GM21619 (cell line): ENCODE measurements at regions not wholly inside any gene's neighbourhood (a gene's known extent, or its start where the extent isn't known, plus 50 kb on each side); places are given as distances from the start of the nearest gene placed in this dataset.

Source experiments
- ATAC-seq: cut with Tn5 transposase; IDR thresholded peaks from one replicate; pipeline ENCODE4 v1.9.1; 2021; ENCODE audit not compliant: unreplicated experiment

DNA sequence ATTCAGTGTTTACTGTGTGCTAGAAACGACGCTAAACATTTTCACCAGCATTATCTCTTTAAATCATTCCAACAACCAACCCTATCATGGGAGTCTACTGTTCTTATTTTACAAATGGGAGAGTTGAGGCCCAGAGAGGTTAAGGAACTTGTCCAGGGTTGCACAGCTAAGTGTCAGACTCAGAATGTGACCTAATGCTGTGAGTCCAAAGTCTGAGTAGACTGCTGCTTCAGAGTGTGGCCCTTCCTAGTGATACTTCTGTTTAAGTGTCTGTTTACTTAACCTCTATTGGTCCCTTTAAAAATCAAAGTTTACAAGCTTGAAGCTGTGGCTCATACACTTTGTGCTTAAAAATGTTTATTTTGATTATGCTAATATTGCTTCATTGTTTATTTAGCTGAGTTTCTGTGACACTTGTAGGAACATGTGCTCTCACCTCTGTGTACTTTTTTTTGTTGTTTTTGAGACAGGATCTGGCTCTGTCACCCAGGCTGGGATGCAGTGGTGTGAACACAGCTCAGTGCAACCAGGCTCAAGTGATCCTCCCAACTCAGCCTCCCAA lies 84.4 kb upstream of the SYPL1 start:
- no peak for ATAC-seq

DNA sequence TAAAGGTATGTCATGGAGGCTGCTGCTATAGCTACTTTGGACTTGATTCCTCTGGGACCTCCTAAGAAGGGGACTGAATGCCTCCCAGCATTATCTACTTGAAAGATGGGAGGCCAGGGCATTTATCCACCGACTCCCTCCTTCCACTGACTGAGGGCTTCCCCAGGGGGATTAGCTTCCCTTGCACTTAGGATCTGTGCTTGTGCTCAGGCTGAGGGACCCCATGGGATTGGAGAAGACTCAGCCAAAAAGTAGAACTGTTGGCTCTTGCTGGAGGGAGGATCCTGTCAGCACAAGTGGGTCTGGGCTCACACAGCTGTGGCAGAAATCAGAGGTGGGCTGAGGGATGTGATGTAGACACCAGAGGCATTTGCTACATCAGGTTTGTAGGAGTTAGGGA lies 81.5 kb upstream of the SYPL1 start:
- ATAC-seq = no peak

DNA sequence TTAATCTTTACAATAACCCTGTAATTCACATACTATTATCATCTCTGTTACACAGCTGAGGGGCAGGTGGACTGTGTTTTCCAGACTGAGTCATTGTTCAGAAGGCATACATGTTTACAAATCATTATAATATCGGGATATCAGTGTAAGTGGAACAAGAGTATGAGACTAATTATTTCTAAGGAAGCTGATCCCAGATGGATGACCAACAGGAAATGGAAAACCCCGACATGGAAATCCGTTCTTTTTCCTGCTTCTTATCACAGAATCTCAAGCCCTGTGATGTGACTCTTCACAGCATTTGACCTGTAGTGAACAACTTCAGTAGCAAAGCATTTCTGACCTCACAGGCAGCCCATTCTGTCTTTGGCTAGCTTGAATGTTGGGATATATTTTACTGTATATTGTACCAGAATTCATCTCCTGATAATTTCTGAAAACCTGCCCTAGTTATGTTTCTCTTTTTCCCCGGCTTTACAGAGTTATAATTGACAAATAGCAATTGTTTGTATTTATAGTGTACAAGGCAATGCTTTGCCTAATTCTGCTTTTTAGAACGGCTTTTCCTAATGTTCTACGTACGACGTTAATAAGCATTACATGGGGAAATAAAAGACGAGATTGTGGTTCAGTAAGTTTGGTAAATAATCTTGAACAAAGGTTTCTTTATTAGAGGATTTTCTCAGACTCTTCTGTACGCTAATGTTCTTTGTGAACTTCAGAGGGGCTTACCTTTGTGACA lies 78.6 kb upstream of the SYPL1 start:
- ATAC-seq = no peak

DNA sequence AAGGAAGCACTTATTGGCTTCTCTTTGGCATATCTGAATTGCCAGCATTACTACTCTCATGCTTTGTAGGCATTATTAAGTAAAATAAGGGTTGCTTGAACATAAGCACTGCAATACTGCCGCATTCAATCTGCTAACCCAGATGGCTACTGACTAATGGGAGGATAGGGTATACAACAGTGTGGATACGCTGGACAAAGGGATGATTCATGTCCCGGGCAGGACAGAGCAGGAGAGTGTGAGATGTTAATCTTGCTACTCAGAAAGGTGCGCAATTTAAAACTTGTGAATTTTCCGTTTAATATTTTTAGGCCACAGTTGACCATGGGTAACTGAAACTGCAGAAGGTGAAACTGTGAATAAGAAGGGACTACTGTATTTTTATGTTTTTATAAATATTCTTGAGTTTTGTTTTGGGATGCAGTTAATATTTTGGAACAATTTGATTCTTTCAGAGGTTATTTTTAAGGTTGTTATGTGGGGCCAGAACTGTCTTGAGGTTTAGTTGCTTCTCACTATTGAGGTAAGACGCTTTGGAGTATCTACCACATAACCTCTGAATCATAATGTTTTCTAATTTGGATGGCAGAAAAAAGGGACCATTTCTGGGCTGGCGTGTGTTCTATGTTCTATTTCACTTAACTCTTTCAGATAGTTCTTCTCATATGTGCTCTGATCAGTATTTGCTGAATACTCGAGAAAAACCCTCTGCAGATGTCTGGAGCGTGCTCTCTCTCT lies 75.7 kb upstream of the SYPL1 start:
- no peak for ATAC-seq

DNA sequence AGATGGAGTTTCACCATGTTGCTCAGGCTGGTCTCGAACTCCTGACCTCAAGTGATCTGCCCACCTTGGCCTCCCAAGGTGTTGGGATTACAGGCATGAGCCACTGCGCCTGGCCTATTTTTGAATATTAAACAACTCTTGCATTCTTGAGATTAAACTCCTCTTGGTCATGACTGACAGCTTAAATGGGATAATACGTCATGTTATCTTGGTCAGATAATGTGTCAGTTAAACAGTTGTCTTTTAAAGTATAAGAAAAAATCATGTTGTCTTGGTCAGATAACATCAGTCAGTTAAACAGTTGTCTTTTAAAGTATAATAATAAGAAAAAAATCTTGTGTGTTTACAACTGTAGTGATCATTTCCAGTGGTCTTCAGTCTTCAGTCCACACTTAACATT lies 73.6 kb upstream of the SYPL1 start:
- no peak for ATAC-seq

DNA sequence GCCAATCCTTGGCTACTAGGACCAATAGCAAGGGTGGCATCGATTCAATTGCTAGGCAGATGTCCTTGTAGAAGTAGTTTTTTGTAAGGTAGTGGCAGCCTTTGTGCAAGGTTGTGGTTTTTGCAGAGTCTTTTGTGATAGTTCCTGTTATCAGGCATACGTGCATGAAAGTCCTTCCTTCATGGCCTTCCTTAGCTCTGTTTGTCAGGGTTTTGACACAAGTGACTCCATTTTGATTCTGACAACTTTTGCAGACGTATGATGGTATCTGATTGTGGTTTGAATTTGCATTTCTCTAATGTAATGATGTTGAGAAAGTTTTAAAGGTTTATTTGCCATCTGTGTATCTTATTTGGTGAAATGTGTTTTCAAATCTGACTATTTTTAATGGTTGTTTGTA lies 71.8 kb upstream of the SYPL1 start:
- ATAC-seq = no peak

DNA sequence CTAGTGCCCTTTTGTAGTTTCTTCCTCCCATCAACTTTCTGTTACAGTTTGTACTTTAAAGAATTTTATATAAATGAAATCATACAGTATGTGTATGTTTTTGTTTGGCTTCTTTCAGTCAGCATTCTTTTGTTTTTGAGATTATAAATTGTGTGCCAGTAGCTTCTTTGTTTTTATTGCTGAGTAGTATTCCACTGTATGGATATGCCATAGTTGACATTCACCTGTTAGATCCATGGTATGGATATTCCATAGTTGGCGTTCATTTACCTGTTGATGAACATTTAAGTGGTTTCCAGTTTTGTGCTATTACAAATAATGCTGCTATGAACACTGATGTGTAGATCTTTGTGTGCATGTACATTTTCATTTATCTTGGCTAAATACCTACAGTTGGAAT lies 70.8 kb upstream of the SYPL1 start:
- no peak for ATAC-seq

DNA sequence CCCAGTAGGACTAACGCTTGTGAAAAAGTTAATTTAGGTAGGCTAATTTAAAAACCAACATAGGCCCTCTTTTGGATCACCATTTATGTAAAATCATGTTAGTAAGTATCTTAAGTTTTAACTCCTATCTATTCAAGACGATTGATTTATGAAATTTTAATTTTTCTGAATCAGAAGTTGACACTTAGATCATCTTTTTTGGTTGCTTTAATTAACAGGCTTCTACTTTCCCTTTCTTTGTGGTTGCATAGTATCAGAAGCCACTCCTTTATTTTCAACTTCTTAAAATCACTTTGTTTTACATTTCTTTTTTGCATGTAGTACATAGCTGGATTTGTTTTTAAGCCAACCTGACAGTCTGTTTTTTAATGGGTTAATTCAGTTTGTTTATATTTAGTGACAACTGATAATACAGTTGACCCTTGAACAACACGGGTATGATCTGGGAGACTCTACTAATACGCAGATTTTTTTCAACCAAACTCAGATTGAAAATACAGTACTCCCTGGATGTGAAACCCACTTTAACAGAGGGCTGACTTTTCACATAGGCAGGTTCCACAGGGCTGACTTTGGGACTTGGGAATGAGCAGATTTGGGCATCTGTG lies 69.7 kb upstream of the SYPL1 start:
- ATAC-seq = no peak

DNA sequence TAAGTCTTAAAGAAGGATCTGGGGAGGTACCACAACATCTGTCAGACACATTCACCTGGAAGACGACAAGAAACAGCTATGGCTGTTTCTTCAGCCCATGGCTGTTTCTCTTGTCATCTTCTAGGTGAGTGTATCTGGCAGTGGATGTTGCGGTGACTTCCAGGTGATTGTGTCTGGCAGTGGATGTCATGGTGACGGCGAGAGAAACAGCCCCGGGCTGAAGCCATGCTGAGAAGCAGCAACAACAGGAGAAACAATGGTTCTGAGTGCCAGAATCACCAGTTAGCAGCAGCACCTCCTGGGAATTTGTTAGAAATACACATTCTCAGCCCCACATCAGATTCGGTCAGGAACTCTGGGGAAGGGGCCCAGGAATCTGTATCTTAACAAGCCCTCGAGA lies 68.6 kb upstream of the SYPL1 start:
- no peak for ATAC-seq

DNA sequence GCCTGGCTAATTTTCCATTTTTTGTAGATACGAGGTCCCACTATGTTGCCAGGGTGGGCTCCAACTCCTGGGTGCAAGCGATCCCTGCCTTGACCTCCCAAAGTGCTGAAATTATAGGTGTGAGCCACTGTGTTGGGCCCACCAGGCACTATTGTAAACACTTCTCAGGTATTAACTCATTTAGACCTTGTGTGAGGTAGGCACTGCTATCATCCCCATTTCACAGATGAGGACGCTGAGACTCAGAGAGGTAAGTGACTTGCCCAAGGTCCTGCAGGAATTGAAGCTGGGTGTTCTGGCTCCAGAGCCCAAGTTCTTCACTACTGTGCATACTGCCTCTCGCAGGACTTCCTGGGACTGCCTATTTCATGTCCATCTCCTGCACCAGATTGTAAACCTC lies 67.1 kb upstream of the SYPL1 start:
- no peak for ATAC-seq

DNA sequence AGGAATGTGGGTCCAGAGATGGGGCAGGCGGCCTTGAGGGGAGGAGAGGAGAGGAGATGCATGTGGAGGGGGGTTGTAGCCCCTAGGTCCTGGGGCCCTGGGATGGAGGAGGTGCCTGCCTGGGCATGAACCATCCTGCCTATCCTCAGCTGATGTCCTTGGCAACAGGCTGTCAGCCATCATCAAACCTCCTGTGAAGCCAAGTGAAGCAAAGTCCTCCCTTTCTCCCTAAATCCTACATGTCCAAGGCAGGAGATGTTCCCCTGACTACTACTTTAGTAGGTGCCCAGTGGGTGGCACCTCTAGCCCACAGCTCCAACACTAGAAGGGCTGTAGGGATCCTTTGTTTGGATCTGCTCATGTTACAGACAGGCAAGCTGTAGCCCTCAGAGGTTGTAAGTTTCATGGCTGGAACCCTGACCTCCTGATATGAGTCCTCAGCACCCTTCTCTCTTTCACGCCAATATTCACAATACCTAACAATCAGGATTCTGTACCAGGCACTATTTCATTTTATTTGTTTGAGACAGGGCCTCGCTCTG lies 66.6 kb upstream of the SYPL1 start:
- ATAC-seq = no peak

DNA sequence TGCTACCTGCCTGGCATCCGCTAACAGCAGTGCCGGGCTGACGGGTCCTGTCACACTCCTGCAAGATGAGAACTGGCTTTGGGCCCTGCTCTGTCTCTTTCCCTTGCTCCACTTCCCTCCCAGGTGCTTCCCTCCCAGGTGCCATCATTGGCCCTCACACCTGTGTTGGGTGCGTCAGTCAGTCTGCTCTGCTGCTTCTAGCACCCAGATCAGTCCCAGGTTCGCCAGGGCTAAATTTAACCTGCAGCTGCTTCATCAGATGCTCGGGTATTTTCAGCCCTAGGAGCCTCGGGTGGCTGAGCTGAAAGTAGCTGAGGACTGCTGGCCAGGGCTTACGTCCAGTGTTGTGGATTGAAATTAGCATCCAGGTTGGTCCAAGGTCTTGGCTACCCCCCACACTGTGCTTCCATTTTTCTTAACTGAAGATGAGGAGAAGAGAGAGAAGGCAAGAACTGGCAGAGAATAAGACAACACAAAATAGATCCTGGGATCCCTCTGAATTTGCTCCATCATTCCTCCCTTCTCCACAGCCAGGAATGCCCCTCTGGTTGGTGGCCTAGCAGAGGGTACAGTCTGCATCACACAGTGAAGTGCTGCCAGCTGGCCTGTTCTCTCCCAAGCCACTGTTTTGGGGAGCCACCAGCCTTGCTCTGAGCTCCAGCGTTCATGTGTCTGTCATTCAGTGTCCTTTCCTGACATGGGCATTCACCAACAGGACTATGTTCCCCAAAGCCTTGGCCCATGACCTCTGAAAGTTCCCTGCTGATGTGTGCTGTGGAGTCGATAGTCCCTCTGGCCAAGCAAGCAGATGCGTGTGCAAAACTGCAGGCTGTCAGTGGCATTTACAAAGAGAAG lies 65.9 kb upstream of the SYPL1 start:
- ATAC-seq = no peak

DNA sequence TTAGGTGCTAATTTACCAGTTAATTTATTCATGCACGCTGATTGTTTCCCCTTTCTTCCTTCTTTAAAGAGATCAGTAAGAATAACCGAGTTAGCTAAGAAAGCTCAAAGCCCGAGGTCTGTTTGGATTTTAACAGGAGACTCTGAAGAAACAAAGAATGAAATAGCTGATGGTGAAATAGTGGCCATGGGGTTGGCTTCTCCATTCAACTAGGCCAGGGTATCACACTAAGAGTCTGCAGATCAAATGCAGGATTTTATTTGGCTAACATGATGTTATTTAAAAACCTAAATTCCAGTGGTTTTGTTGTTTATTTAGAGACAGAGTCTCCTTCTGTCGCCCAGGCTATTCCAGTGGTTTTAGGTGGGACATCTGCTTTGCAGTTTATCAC lies 65.2 kb upstream of the SYPL1 start:
- ATAC-seq = no peak

DNA sequence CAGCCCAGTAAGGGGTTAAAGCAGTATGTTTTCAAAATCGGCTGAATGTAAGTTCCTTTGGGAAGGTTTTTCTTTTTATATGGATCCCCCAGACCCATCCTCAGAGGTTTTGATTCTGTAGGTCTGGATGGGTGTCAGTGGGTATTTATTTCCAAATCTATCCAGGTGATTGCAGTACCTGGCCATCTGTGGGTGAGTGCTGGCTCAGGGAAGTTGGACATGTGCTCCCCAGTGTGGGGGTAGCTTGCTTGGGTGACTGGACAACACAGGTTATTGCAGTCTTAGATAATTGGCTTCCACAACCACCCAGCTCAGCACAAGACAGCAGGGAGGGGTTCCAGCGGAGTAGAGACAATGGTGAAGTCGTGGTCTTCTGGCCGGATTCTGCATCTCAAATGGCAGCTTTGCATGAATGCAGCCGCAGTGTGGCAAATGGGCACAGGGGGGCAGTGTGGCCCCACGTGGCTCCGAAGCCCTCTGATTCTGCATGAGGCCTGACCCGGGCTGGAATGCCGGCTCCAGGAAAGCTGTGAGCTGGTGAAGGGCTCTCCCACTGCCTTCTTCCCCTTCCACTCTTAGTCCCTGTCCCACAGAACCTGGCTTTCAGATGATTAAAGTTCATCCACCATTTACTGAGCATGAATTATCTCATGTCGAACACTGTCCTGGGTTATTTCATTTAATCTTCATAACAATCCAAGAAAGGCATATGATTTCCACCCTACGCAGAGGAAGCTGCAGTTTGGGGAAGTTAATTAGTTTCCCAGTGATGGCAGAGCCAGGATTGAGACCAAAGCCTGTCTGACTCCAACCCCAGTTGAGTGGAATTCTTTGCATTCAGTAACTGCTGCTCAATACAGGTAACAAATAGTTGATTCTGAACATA lies 64.5 kb upstream of the SYPL1 start:
- ATAC-seq = peak; percentile 84

DNA sequence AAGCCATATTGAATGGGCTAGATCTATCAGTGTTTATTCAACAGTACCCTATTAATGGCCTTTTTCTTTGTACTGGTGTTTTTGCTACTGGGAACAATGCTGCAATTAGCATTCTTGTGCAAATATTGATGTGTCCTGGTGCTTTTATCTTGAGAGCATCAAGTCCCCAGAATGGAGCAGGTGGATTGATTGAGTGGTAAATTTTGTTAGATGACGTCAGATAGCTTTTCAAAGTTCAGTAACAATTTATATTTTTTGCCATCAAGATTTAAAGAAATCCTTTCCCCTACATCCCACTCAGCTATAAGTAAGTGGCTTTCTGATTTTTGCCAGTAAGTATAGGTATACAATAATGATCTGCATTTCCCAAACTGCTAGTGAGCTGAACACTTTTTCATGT lies 63.4 kb upstream of the SYPL1 start:
- no peak for ATAC-seq

DNA sequence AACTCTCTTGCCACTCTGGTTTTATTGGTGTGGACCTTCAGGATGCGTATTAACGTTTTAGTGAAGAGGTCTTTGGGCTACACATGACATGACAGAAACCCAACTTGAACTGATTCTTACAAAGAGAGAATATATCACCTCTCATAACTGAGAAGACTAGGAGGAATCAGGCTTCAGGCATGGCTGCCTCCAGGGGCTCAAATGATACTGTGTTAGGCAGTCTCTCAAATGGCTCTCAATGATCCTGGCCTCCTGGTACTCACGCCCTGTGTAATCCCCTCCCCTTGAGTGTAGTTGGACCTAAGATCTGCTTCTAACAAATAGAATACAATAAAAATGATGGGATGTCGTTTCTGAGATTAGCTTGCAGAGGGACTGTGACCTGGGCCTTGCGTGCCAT lies 58.5 kb upstream of the SYPL1 start:
- ATAC-seq = no peak

DNA sequence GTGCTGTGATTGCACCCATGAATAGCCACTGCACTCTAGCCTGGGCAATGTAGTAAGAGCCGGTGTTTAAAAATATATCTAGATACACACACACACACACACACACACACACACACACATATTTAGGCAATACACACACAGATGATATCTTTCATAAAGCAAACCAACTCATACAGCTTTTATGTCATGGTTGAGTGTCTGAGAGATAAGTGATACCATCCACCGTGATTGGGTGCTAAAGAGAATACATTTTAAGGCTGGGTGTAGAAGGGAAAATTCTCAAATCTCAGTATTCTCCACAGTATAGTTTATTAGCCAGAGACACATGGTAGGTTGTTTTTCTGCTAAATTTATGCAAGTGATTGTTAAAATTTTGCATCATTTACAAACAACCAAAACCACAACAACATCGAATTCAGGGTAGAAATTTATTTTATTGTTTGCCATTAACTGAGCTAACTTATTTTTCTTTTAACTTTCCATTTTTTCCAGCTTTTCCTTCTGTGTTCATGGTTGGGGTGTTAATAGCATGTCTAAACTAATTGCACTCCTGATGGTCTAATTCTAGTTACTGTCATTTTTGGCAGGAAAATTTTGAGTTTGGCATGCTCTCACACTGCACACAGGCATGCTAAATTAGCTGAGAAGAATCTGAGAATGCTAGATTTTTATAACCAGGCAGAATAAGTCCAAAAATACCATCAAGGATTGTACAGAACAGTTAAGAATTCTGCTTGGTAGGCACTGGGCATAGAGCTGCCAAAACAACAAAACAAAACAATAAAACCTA lies 57.9 kb upstream of the SYPL1 start:
- ATAC-seq = no peak

DNA sequence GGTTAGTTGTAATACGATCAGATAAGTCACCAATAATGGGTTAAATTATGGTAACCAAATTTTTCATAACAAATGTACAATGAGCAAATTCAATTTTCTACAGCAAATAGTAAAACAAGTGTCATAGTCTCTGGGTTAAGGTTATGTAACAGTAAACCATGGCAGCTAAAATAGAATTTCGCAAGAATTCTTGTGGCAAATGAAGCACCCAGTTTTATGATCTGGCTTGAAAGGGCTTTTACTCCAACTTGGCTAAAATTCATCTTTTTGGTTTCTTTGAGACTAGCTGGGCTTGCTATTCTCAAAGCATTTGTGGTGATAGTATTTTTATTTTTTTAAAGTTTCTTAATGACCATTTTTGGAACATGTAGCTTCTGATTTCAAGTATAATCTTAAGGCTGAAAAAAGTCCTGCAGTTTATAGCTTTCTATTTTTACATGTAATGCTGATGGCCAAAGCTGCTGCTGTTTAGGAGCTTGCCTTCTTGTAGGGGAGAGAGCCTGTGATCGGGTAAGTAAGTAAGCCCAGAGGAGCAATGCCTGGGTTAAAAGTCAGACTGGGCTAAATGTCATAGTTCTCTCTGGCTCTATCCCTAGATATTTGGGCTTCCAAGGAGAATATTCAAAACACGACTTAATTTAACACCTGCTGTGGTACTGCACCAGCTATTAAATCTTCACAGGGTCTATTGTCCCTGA lies 55.5 kb upstream of the SYPL1 start:
- no peak for ATAC-seq
